ENCODE measurements at regions not wholly inside any gene's neighbourhood (a gene's known extent, or its start where the extent isn't known, plus 50 kb on each side); places are given as distances from the start of the nearest gene placed in this dataset.

- no peak for DNase-seq (ENCODE audit: low read depth)
Observed at GRCh38 chr6:167643223-167643622, 183.5 kb upstream of the AFDN start.

DNA sequence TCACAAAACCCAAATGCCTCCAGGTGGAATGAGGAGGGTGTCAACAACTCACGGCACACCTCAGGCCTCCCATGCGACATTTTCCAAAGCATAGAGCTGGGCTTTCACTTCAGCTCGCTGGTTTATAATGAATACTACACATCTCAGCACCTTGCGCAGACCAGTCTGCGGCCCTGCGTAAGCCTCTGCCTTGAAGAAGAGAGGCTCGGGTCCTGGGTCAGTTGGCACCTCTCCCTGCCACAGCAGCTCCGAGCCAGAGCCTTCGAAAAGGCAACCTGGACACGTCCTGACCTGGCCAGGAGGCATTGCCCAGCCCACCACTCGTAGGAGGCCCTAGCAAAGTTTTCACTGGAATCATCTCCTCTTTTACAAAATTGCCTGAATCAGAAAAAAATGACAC, 183.0 kb upstream of the AFDN start:
- no peak for DNase-seq (ENCODE audit: low read depth)

- no peak for DNase-seq (ENCODE audit: low read depth)
Observed at GRCh38 chr6:167644412-167645132, 182.1 kb upstream of the AFDN start.

- DNase-seq (ENCODE audit: low read depth) = no peak
Observed at GRCh38 chr6:167645368-167645767, 181.3 kb upstream of the AFDN start.

GRCh38 chr6:167647306-167647705, 179.4 kb upstream of the AFDN start:
- DNase-seq (ENCODE audit: low read depth) = no peak

- no peak for DNase-seq (ENCODE audit: low read depth)
Observed at GRCh38 chr6:167647737-167648470, 178.8 kb upstream of the AFDN start.

DNA sequence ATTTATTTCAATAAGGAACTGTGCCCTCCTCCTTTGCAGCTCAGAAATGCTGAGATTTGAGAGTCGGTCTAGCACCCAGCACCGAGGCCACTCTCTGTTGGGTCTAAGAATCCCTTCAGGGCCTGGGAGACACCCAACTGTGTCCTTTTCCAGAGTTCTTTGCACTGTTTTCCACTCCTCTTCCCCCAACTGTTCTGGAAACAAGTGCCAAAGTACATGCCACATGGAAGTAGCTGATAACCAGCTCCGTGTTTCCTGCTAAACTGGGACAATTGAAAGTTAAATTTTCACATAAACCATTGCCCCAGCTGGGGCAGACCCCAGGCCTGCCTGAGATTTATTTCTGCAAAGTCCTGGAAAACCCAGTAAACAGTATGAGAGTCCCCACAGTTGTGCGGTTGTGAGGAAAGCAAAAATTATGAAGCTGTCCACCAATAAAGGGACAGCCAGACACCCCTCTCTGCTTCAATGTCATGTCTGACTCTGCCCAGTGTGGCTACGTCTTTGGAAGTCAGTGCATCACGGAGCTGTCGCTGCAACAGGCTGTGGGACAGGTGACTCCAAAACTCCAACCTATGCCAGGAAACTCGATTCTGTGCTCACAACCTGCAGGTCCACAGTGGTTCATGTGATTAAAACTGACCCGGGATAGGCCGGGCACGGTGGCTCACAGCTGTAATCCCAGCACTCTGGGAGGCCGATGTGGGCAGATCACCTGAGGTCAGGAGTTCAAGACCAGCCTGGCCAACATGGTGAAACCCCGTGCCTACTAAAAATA, 178.0 kb upstream of the AFDN start:
- DNase-seq (ENCODE audit: low read depth) = no peak

DNA sequence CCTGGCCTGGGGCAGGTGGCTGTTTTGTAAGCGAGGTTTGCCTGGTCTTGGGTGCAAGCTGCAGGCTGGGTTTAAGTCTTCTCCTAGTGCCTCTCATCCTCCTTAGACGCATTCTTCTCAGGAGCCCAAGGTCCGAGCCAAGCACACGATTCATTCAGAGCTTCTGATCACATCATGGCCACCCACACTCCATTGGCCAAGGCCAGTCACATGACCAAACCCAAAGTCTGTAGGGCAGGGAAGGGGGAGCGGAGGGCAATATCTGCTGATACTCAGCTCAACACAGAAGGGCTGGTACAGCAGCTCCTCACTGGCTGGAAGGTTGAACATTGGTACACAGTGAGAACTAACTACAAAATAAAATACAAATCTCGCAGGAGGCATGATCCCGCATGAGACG, 177.2 kb upstream of the AFDN start:
- DNase-seq (ENCODE audit: low read depth) = no peak

GRCh38 chr6:167650730-167651317, 175.9 kb upstream of the AFDN start:
- no peak for DNase-seq (ENCODE audit: low read depth)

DNA sequence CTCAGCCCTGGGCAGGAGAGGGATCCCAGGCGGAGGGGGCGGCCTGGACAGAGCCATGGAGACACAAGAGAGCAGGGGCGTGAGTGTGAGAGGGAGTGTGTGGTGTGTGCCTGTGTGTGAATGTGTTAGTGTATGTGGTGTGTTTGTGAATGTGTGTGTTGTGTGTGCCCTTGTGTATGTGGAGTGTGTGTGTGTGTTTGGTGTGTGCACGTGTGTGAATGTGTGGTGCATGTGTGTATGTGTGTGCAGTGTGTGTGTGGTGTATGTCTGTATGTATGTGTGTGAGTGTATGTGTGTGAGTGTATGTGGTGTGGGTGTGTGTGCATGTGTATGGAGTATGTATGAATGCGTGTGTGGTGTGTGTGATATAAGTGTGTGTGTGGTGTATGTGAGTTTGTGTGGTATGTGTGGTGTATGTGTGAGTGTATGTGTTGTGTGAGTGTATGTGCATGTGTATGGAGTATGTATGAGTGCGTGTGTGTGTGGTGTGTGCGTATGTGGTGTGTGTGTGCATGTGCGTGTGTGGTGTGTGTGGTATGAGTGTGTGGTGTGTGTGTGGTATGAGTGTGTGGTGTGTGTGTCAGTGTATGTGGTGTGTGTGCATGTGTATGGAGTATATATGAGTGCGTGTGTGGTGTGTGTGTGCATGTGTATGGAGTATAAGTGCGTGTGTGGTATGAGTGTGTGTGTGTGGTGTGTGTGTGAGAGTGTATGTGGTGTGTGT, 175.2 kb upstream of the AFDN start:
- no peak for DNase-seq (ENCODE audit: low read depth)

- no peak for DNase-seq (ENCODE audit: low read depth)
Observed at GRCh38 chr6:167652042-167652700, 174.5 kb upstream of the AFDN start.

DNA sequence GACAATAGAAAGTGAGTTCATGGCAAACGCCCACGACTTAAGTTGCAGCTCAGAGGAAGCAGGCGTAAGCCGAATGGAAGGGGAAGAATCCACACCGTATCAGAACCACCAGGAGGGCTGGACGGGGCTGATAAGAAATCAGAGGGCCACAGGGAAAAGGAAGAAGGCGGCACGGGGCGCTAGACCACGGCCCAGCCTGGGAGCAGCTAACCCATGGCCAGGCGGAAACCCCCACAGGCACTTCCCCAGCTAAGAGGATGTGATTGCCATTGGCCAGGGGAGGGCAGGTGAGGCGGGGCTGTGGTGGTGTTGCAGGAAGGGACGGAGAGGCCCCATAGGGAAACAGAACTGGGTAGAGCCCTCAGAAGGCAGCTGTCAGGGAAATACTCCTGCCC, 174.0 kb upstream of the AFDN start:
- peak; percentile 96 for DNase-seq (ENCODE audit: low read depth)

DNA sequence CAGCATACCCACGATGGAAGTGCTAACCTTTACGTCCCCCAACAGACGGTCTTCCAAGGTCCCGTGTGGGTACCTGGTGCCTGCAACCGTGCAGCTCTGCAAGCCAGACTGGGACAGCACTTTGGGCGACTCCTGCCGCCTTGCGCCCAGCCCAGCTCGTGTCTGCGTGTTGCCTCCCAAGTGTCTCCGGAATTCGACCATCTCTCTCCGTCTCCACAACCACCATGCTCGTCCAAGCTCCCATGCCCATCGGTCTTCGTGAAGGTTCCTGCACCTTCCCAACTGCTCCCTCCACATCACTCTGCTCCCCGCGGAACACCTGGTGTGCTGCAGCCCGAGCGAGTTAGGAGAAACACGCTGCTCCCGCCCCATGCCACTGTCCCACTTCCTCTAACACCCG, 173.2 kb upstream of the AFDN start:
- no peak for DNase-seq (ENCODE audit: low read depth)

GRCh38 chr6:167654389-167654788, 172.3 kb upstream of the AFDN start:
- DNase-seq (ENCODE audit: low read depth) = no peak

GRCh38 chr6:167655174-167655821, 171.4 kb upstream of the AFDN start:
- no peak for DNase-seq (ENCODE audit: low read depth)

DNA sequence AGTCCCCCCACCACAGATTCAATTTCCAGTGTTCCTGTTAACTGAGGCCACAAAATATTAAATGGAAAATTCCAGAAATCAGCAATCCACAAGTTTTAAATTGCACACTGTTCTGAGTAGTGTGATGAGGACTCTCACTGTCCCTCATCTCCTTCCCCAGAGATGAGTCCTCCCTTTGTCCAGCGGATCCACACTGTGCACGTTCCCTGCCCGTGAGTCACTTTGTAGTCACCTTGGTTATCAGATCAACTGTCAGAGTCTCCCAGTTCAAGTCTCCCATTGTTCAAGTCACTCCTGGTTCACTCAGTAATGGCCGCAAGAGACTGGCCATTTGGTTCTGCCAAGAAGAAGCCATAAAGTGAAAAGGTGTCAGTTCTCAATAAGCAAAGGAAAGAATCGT, 168.6 kb upstream of the AFDN start:
- no peak for DNase-seq (ENCODE audit: low read depth)

- DNase-seq (ENCODE audit: low read depth) = no peak
Observed at GRCh38 chr6:167659046-167659445, 167.7 kb upstream of the AFDN start.

DNA sequence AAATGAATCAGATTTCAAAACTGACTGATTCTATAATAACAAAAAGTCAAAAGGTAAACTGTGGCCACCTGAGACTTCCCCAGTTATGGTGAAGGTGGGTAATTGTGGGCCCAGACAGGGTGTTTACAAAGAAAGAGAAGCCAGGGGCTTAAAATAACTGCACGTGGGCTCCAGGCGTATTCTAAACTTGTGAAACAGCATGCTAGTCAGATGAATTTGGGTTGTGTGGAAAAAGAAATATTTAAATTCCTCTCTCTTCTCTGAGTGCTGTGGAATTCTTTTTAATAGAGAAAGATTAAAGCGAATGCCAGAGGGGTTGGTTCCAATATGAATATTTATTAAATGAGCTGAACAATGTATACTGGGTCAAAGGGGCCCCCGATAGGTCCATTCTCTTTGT, 166.3 kb upstream of the AFDN start:
- no peak for DNase-seq (ENCODE audit: low read depth)

- no peak for DNase-seq (ENCODE audit: low read depth)
Observed at GRCh38 chr6:167660944-167661551, 165.7 kb upstream of the AFDN start.

- DNase-seq (ENCODE audit: low read depth) = no peak
Observed at GRCh38 chr6:167661552-167662044, 165.1 kb upstream of the AFDN start.
